Activated B cell treated with CpG ODN at 0.5 μM for 24 hours (primary cell): ENCODE measurements at regions not wholly inside any gene's neighbourhood (a gene's known extent, or its start where the extent isn't known, plus 50 kb on each side); places are given as distances from the start of the nearest gene placed in this dataset.

Experiments
- ATAC-seq: fragments of 200-7000 bp; cut with Tn5 transposase; one replicate; pipeline ENCODE4 v1.10.0; 2021; ENCODE audit warnings: low read depth, mild to moderate bottlenecking, moderate library complexity
- CTCF ChIA-PET: fragments of 350-600 bp; sonication (Branson Sonifier 250); formaldehyde crosslinking; loops from one replicate; lab custom pipeline; 2021; ENCODE audit warnings: antibody characterized with exemption; lab: Charles Lee
- POLR2A ChIA-PET: fragments of 350-600 bp; sonication (Branson Sonifier 250); formaldehyde crosslinking; loops from one replicate; lab custom pipeline; 2021; ENCODE audit warnings: antibody characterized with exemption; lab: Charles Lee
- DNase-seq: peaks from one replicate; pipeline ENCODE4 v3.0.0; 2022
- H3K27ac Mint-ChIP-seq: one replicate; pipeline ENCODE4 v1.8.0; 2020; ENCODE audit warnings: mixed read lengths
- H3K27me3 Mint-ChIP-seq: one replicate; pipeline ENCODE4 v1.8.0; 2021; ENCODE audit warnings: mixed read lengths
- H3K36me3 Mint-ChIP-seq: one replicate; pipeline ENCODE4 v1.8.0; 2021; ENCODE audit warnings: low read depth, mixed read lengths
- H3K4me1 Mint-ChIP-seq: one replicate; pipeline ENCODE4 v1.8.0; 2021; ENCODE audit warnings: mixed read lengths
- H3K4me3 Mint-ChIP-seq: one replicate; pipeline ENCODE4 v1.8.0; 2020; ENCODE audit warnings: mild to moderate bottlenecking, mixed read lengths
- H3K9me3 Mint-ChIP-seq: one replicate; pipeline ENCODE4 v1.8.0; 2020; ENCODE audit warnings: mixed read lengths
- intact Hi-C: fragments of 100-400 bp; cut with micrococcal nuclease; formaldehyde crosslinking; loops from one replicate; pipeline ENCODE4 v1.15.1; 2024
- TF ChIP-seq, protein P1 (sequence below): fragments of 200-600 bp; IDR thresholded peaks from one replicate; pipeline ENCODE4 v1.8.0; 2022; ENCODE audit warnings: antibody characterized with exemption, mild to moderate bottlenecking

DNA sequence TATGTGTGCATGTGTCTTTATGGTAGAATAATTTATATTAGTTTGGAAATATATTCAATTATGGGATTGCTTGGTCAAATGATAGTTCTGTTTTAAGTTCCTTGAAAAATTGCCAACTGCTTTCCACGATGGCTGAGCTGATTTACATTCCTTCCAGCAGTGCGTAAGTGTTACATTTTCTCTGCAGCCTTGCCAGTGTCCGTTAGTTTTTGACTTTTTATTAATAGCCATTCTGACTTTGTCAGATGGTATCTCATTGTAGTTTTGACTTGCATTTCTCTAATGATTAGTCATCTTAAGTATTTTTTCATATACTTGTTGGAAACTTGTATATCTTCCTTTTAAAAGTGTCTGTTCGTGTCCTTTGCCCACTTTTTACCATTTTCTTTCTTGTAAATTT, 434.2 kb upstream of the POT1 start:
- intact Hi-C loops, result no loop called here
- ChIA-PET POLR2A (no interaction called here), CTCF (no interaction called here)
- no peaks in the 10 kb centered on the region for H3K36me3 Mint-ChIP-seq
- H3K27me3 Mint-ChIP-seq, result no peaks in the 10 kb centered on the region
- H3K9me3 Mint-ChIP-seq, result peaks cover 2% of the 10 kb centered on the region
- no peak overlapping the region for H3K4me3 Mint-ChIP-seq
- TF ChIP-seq, protein P1, sequence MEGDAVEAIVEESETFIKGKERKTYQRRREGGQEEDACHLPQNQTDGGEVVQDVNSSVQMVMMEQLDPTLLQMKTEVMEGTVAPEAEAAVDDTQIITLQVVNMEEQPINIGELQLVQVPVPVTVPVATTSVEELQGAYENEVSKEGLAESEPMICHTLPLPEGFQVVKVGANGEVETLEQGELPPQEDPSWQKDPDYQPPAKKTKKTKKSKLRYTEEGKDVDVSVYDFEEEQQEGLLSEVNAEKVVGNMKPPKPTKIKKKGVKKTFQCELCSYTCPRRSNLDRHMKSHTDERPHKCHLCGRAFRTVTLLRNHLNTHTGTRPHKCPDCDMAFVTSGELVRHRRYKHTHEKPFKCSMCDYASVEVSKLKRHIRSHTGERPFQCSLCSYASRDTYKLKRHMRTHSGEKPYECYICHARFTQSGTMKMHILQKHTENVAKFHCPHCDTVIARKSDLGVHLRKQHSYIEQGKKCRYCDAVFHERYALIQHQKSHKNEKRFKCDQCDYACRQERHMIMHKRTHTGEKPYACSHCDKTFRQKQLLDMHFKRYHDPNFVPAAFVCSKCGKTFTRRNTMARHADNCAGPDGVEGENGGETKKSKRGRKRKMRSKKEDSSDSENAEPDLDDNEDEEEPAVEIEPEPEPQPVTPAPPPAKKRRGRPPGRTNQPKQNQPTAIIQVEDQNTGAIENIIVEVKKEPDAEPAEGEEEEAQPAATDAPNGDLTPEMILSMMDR, result no peak
- H3K27ac Mint-ChIP-seq, result no peak overlapping the region
- no peaks in the 10 kb centered on the region for H3K4me1 Mint-ChIP-seq
- ATAC-seq, result no peak
- DNase-seq, result no peak

- H3K9me3 Mint-ChIP-seq, result no peaks in the 10 kb centered on the region
- no peaks in the 10 kb centered on the region for H3K36me3 Mint-ChIP-seq
- intact Hi-C loops, result no loop called here
- H3K27ac Mint-ChIP-seq, result no peak overlapping the region
- DNase-seq, result no peak
- H3K27me3 Mint-ChIP-seq, result no peaks in the 10 kb centered on the region
- no peak overlapping the region for H3K4me3 Mint-ChIP-seq
- ChIA-PET POLR2A (no interaction called here), CTCF (no interaction called here)
- TF ChIP-seq, protein P1, result no peak
- peaks cover 3% of the 10 kb centered on the region for H3K4me1 Mint-ChIP-seq
- no peak for ATAC-seq
Measured at GRCh38 chr7:125358551-125359167, 429.0 kb upstream of the POT1 start.

- Mint-ChIP-seq H3K27me3 (no peaks in the 10 kb centered on the region), H3K4me1 (peaks cover 3% of the 10 kb centered on the region), H3K36me3 (no peaks in the 10 kb centered on the region), H3K9me3 (no peaks in the 10 kb centered on the region), H3K27ac (no peak overlapping the region), H3K4me3 (no peak overlapping the region)
- intact Hi-C loops, result no loop called here
- CTCF ChIA-PET, result no interaction called here
- TF ChIP-seq, protein P1, result no peak
- DNase-seq (no peak), ATAC-seq (no peak)
- POLR2A ChIA-PET, result no interaction called here
Measured at GRCh38 chr7:125357676-125358455, 428.2 kb upstream of the POT1 start.

DNA sequence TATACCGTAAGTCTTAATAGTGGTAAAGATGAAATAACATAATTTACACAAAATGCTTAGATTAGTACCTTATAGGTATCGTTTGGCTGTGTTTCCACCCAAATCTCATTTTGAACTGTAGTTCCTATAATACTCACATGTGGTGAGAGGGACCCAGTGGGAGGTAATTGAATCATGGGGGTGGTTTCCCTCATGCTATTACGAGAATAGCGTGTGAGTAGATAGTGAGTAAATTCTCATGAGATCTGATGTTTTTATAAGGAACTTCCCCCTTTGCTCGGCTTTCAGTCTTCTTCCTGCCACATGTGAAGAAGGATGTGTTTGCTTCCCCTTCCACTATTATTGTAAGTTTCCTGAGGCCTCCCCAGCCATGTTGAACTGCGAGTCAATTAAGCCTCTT, 426.3 kb upstream of the POT1 start:
- ChIA-PET POLR2A (no interaction called here), CTCF (no interaction called here)
- peak; percentile 66 for ATAC-seq
- Mint-ChIP-seq H3K27me3 (no peaks in the 10 kb centered on the region), H3K4me1 (peaks cover 3% of the 10 kb centered on the region), H3K27ac (no peak overlapping the region), H3K4me3 (no peak overlapping the region), H3K36me3 (no peaks in the 10 kb centered on the region), H3K9me3 (no peaks in the 10 kb centered on the region)
- intact Hi-C loops, result no loop called here
- no peak for DNase-seq
- TF ChIP-seq, protein P1, result no peak

DNA sequence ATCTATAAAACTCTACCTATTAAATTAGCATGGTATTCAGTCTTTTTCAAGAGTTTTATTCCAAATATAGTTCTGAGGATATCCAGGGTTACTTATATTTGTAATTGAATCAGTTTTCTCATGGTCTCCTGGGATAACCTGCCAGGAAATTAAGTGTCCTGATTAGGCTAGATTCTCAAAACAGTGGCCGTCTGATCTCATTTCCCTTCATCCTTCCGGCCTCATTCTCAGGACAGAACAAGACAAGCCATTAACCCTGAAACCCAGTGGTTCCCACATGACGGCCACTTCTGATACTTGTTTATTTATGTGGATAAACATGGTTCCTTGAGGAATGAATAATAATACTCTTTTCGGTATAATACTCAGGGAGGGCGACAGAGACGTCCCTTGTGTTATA, 417.6 kb upstream of the POT1 start:
- no peak overlapping the region for H3K27ac Mint-ChIP-seq
- ATAC-seq (no peak), DNase-seq (no peak)
- TF ChIP-seq, protein P1, result no peak
- intact Hi-C loops, result no loop called here
- no peaks in the 10 kb centered on the region for H3K4me1 Mint-ChIP-seq
- no peak overlapping the region for H3K4me3 Mint-ChIP-seq
- CTCF ChIA-PET, result no interaction called here
- no peaks in the 10 kb centered on the region for H3K9me3 Mint-ChIP-seq
- no peaks in the 10 kb centered on the region for H3K27me3 Mint-ChIP-seq
- no peaks in the 10 kb centered on the region for H3K36me3 Mint-ChIP-seq
- POLR2A ChIA-PET, result no interaction called here
